ENCODE measurements at regions not wholly inside any gene's neighbourhood (a gene's known extent, or its start where the extent isn't known, plus 50 kb on each side); places are given as distances from the start of the nearest gene placed in this dataset.

GRCh38 chr11:109209572-109209971 is 212.4 kb upstream of the C11orf87 start:
- Histone ChIP-seq H3K27me3 (ENCODE audit: insufficient read depth, low read length) (no peaks in the 10 kb centered on the region), H3K9me2 (ENCODE audit: insufficient read depth) (no peaks in the 10 kb centered on the region), H4K20me1 (ENCODE audit: insufficient read depth) (no peaks in the 10 kb centered on the region), H3K4me3 (replicated peaks in 1 of 2; ENCODE audit: low read depth in 1 of 2, low read length in 2 of 2) (no peak overlapping the region), H3K4me1 (ENCODE audit: control insufficient read depth in 1 of 2, insufficient read depth in 2 of 2, low read length in 2 of 2) (no peaks in the 10 kb centered on the region), H3K9me3 (ENCODE audit: control insufficient read depth in 1 of 2, insufficient read depth in 1 of 2, low read depth in 1 of 2, low read length in 2 of 2) (no peaks in the 10 kb centered on the region), H2AFZ (ENCODE audit: low read depth, low read length, poor library complexity, severe bottlenecking) (no peak overlapping the region), H3K9ac (ENCODE audit: low read length) (no peak overlapping the region), H3K79me2 (ENCODE audit: insufficient read depth, low read length) (no peaks in the 10 kb centered on the region), H3K36me3 (ENCODE audit: control insufficient read depth in 1 of 2, insufficient read depth in 2 of 2, low read length in 2 of 2) (no peaks in the 10 kb centered on the region), H3K4me2 (ENCODE audit: low read length) (no peak overlapping the region), H3K27ac (ENCODE audit: low read depth, low read length) (no peak overlapping the region)
- ChIA-PET POLR2A (no interaction called here), RAD21 (ENCODE audit: low non-redundant PET in 1 of 2, low total read pairs in 2 of 2, uncharacterized antibody in 2 of 2, unreplicated experiment in 2 of 2) (no interaction called here), CTCF (no interaction called here)
- no peak for DNase-seq (ENCODE audit: low read depth, low spot score)
- intact Hi-C loops (cut with micrococcal nuclease) = no loop called here
- no peak for ATAC-seq
- BruUV-seq (replicated peaks) = no TSS peak
- TF ChIP-seq EGR1 (IDR thresholded peaks at IDR 0.05; ENCODE audit: low read depth) (no peak), ZBTB33 (IDR thresholded peaks at IDR 0.05; ENCODE audit: extremely low read depth, insufficient replicate concordance, low read length) (no peak), ZFX (IDR thresholded peaks at IDR 0.05) (no peak), POLR2A (IDR thresholded peaks at IDR 0.05; ENCODE audit: borderline replicate concordance, extremely low read depth, insufficient read depth, insufficient read length) (no peak), MAX (IDR thresholded peaks at IDR 0.05) (no peak), YY1 (IDR thresholded peaks at IDR 0.05; ENCODE audit: extremely low read depth, insufficient replicate concordance, low read depth, low read length) (no peak), CTCF (IDR thresholded peaks at IDR 0.05 in 2 of 3, conservative IDR thresholded peaks at IDR 0.05 in 1 of 3; ENCODE audit: borderline replicate concordance in 1 of 3, insufficient read depth in 1 of 3, low read depth in 2 of 3, low read length in 2 of 3) (no peak), SRF (IDR thresholded peaks at IDR 0.05; ENCODE audit: low read depth) (no peak)
